Ishikawa (cell line): ENCODE measurements at regions not wholly inside any gene's neighbourhood (a gene's known extent, or its start where the extent isn't known, plus 50 kb on each side); places are given as distances from the start of the nearest gene placed in this dataset.

Experiments used
- CEBPB ChIP-seq: IDR thresholded peaks from 2 replicates; pipeline ENCODE4 v1.6.1; 2012
- CREB1 ChIP-seq: IDR thresholded peaks from 2 replicates; pipeline ENCODE4 v1.6.1; 2012; ENCODE audit warnings: low read depth
- EGR1 ChIP-seq: IDR thresholded peaks from 2 replicates; pipeline ENCODE4 v1.6.1; 2012
- EP300 ChIP-seq: IDR thresholded peaks from 2 replicates; pipeline ENCODE4 v1.6.1; 2012; ENCODE audit warnings: borderline replicate concordance
- FOXM1 ChIP-seq: IDR thresholded peaks from 2 replicates; pipeline ENCODE4 v1.6.1; 2012; ENCODE audit warnings: low read depth, borderline replicate concordance
- MAX ChIP-seq: IDR thresholded peaks from 2 replicates; pipeline ENCODE4 v1.6.1; 2012
- NFIC ChIP-seq: IDR thresholded peaks from 2 replicates; pipeline ENCODE4 v1.6.1; 2012
- RAD21 ChIP-seq: IDR thresholded peaks from 2 replicates; pipeline ENCODE4 v1.6.1; 2012; ENCODE audit warnings: low read depth
- REST ChIP-seq: IDR thresholded peaks from 2 replicates; pipeline ENCODE4 v1.6.1; 2012; ENCODE audit warnings: low read depth, mild to moderate bottlenecking
- TAF1 ChIP-seq: IDR thresholded peaks from 2 replicates; pipeline ENCODE4 v1.6.1; 2012; ENCODE audit warnings: low read depth, mild to moderate bottlenecking
- TCF12 ChIP-seq: IDR thresholded peaks from 2 replicates; pipeline ENCODE4 v1.6.1; 2012; ENCODE audit warnings: low read depth
- TEAD4 ChIP-seq: IDR thresholded peaks from 2 replicates; pipeline ENCODE4 v1.6.1; 2012
- USF1 ChIP-seq: IDR thresholded peaks from 2 replicates; pipeline ENCODE4 v1.6.1; 2012
- YY1 ChIP-seq: IDR thresholded peaks from 2 replicates; pipeline ENCODE4 v1.6.1; 2012; ENCODE audit warnings: low read depth
- ZBTB7A ChIP-seq: IDR thresholded peaks from 2 replicates; pipeline ENCODE4 v1.6.1; 2012; ENCODE audit warnings: low read depth

GRCh38 chr10:111482621-111483216 lies 405.9 kb downstream of the ADRA2A start:
- TF ChIP-seq RAD21 = no peak
- TF ChIP-seq FOXM1 = no peak
- no peak for TF ChIP-seq ZBTB7A

GRCh38 chr10:111485767-111486166 lies 408.9 kb downstream of the ADRA2A start:
- no peak for TF ChIP-seq REST
- TF ChIP-seq TCF12 = no peak
- no peak for TF ChIP-seq YY1
- TF ChIP-seq CREB1 = no peak
- TF ChIP-seq NFIC = no peak
- no peak for TF ChIP-seq RAD21
- no peak for TF ChIP-seq FOXM1
- no peak for TF ChIP-seq EP300
- no peak for TF ChIP-seq CEBPB
- TF ChIP-seq TEAD4 = no peak
- TF ChIP-seq TAF1 = no peak
- no peak for TF ChIP-seq MAX
- no peak for TF ChIP-seq EGR1
- TF ChIP-seq USF1 = no peak
- TF ChIP-seq ZBTB7A = no peak

GRCh38 chr10:111486346-111486745 lies 409.5 kb downstream of the ADRA2A start:
- no peak for TF ChIP-seq MAX
- TF ChIP-seq REST = no peak
- TF ChIP-seq TEAD4 = no peak
- TF ChIP-seq ZBTB7A = no peak
- no peak for TF ChIP-seq USF1
- no peak for TF ChIP-seq TAF1
- TF ChIP-seq FOXM1 = no peak
- no peak for TF ChIP-seq EGR1
- no peak for TF ChIP-seq CEBPB

- TF ChIP-seq YY1 = no peak
- TF ChIP-seq EGR1 = no peak
- TF ChIP-seq TAF1 = no peak
- TF ChIP-seq TCF12 = no peak
- TF ChIP-seq FOXM1 = no peak
- no peak for TF ChIP-seq REST
- TF ChIP-seq MAX = no peak
- no peak for TF ChIP-seq EP300
- no peak for TF ChIP-seq TEAD4
- no peak for TF ChIP-seq USF1
- no peak for TF ChIP-seq NFIC
- no peak for TF ChIP-seq ZBTB7A
- TF ChIP-seq CREB1 = no peak
- TF ChIP-seq RAD21 = no peak
- no peak for TF ChIP-seq CEBPB
Measured at GRCh38 chr10:111488668-111489067, 411.8 kb downstream of the ADRA2A start.
